ENCODE measurements at regions not wholly inside any gene's neighbourhood (a gene's known extent, or its start where the extent isn't known, plus 50 kb on each side); places are given as distances from the start of the nearest gene placed in this dataset.

DNA sequence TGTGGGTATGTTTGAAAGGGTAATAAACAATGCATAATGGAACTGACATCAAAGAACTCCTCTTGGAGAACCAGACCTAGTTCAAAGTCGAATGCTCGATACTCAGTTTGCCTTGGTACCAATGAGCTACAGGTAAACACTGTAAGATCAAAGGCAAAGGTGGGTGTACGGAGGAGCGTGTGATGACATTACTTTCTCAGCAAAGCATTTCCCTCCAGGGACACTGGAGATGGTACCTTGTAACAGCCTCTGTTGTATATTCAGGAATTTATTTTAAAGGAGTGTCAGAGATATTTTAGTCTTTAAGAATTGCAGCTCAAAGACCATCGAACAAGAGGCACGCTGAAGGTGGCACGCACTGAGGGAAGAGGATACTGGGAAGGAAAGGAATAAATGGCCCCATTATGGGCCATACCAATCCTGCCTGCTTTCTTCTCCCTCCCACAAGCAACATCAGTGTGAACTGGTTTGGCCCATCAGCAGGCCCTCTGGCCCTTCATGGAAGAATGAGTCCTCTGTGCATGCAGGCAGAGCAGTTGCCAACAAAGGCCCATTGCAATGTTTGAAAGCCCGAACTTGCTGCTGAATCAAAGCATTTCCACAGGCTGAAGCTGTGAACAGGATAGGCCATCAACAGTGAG is 410.2 kb downstream of the ACTL7B start (continued):
- TF ChIP-seq, protein P1, sequence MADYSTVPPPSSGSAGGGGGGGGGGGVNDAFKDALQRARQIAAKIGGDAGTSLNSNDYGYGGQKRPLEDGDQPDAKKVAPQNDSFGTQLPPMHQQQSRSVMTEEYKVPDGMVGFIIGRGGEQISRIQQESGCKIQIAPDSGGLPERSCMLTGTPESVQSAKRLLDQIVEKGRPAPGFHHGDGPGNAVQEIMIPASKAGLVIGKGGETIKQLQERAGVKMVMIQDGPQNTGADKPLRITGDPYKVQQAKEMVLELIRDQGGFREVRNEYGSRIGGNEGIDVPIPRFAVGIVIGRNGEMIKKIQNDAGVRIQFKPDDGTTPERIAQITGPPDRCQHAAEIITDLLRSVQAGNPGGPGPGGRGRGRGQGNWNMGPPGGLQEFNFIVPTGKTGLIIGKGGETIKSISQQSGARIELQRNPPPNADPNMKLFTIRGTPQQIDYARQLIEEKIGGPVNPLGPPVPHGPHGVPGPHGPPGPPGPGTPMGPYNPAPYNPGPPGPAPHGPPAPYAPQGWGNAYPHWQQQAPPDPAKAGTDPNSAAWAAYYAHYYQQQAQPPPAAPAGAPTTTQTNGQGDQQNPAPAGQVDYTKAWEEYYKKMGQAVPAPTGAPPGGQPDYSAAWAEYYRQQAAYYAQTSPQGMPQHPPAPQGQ (CRISPR knock-in tag; IDR thresholded peaks at IDR 0.05; ENCODE audit: borderline replicate concordance) = no peak
- TF ChIP-seq MZF1 (CRISPR knock-in tag; IDR thresholded peaks at IDR 0.05; ENCODE audit: borderline replicate concordance) (no peak), HDAC1 (CRISPR knock-in tag; IDR thresholded peaks at IDR 0.05) (peak; percentile 91), ZSCAN21 (CRISPR knock-in tag; IDR thresholded peaks at IDR 0.05; ENCODE audit: borderline replicate concordance) (peak; percentile 78; the same call in 1 of the 2 replicates), ZFP36L1 (CRISPR knock-in tag; IDR thresholded peaks at IDR 0.05) (no peak), MLLT10 (CRISPR knock-in tag; IDR thresholded peaks at IDR 0.05) (no peak), SUZ12 (IDR thresholded peaks at IDR 0.05; ENCODE audit: low read depth, low read length) (no peak), ZNF484 (CRISPR knock-in tag; IDR thresholded peaks at IDR 0.05; ENCODE audit: borderline replicate concordance, low read depth) (no peak), NR2F1 (CRISPR knock-in tag; IDR thresholded peaks at IDR 0.05) (no peak), KAT2B (IDR thresholded peaks at IDR 0.05; ENCODE audit: borderline replicate concordance, low read depth, low read length) (no peak), CCDC6 (CRISPR knock-in tag; IDR thresholded peaks at IDR 0.05) (no peak), FOSL2 (CRISPR knock-in tag; IDR thresholded peaks at IDR 0.05) (peak; percentile 89), SALL1 (CRISPR knock-in tag; IDR thresholded peaks at IDR 0.05) (peak; percentile 91), ZNF720 (CRISPR knock-in tag; IDR thresholded peaks at IDR 0.05) (no peak), ZC3H4 (CRISPR knock-in tag; IDR thresholded peaks at IDR 0.05; ENCODE audit: borderline replicate concordance) (no peak)
- TF ChIP-seq, protein P2, sequence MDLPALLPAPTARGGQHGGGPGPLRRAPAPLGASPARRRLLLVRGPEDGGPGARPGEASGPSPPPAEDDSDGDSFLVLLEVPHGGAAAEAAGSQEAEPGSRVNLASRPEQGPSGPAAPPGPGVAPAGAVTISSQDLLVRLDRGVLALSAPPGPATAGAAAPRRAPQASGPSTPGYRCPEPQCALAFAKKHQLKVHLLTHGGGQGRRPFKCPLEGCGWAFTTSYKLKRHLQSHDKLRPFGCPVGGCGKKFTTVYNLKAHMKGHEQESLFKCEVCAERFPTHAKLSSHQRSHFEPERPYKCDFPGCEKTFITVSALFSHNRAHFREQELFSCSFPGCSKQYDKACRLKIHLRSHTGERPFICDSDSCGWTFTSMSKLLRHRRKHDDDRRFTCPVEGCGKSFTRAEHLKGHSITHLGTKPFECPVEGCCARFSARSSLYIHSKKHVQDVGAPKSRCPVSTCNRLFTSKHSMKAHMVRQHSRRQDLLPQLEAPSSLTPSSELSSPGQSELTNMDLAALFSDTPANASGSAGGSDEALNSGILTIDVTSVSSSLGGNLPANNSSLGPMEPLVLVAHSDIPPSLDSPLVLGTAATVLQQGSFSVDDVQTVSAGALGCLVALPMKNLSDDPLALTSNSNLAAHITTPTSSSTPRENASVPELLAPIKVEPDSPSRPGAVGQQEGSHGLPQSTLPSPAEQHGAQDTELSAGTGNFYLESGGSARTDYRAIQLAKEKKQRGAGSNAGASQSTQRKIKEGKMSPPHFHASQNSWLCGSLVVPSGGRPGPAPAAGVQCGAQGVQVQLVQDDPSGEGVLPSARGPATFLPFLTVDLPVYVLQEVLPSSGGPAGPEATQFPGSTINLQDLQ (CRISPR knock-in tag; IDR thresholded peaks at IDR 0.05) = no peak
- TF ChIP-seq, protein P3, sequence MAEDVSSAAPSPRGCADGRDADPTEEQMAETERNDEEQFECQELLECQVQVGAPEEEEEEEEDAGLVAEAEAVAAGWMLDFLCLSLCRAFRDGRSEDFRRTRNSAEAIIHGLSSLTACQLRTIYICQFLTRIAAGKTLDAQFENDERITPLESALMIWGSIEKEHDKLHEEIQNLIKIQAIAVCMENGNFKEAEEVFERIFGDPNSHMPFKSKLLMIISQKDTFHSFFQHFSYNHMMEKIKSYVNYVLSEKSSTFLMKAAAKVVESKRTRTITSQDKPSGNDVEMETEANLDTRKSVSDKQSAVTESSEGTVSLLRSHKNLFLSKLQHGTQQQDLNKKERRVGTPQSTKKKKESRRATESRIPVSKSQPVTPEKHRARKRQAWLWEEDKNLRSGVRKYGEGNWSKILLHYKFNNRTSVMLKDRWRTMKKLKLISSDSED (CRISPR knock-in tag; IDR thresholded peaks at IDR 0.05) = no peak
- TF ChIP-seq, protein P4, sequence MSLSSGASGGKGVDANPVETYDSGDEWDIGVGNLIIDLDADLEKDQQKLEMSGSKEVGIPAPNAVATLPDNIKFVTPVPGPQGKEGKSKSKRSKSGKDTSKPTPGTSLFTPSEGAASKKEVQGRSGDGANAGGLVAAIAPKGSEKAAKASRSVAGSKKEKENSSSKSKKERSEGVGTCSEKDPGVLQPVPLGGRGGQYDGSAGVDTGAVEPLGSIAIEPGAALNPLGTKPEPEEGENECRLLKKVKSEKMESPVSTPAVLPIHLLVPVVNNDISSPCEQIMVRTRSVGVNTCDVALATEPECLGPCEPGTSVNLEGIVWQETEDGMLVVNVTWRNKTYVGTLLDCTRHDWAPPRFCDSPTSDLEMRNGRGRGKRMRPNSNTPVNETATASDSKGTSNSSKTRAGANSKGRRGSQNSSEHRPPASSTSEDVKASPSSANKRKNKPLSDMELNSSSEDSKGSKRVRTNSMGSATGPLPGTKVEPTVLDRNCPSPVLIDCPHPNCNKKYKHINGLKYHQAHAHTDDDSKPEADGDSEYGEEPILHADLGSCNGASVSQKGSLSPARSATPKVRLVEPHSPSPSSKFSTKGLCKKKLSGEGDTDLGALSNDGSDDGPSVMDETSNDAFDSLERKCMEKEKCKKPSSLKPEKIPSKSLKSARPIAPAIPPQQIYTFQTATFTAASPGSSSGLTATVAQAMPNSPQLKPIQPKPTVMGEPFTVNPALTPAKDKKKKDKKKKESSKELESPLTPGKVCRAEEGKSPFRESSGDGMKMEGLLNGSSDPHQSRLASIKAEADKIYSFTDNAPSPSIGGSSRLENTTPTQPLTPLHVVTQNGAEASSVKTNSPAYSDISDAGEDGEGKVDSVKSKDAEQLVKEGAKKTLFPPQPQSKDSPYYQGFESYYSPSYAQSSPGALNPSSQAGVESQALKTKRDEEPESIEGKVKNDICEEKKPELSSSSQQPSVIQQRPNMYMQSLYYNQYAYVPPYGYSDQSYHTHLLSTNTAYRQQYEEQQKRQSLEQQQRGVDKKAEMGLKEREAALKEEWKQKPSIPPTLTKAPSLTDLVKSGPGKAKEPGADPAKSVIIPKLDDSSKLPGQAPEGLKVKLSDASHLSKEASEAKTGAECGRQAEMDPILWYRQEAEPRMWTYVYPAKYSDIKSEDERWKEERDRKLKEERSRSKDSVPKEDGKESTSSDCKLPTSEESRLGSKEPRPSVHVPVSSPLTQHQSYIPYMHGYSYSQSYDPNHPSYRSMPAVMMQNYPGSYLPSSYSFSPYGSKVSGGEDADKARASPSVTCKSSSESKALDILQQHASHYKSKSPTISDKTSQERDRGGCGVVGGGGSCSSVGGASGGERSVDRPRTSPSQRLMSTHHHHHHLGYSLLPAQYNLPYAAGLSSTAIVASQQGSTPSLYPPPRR (CRISPR knock-in tag; IDR thresholded peaks at IDR 0.05; ENCODE audit: borderline replicate concordance) = peak; percentile 90

Data from HepG2 (cell line).